ENCODE measurements at regions not wholly inside any gene's neighbourhood (a gene's known extent, or its start where the extent isn't known, plus 50 kb on each side); places are given as distances from the start of the nearest gene placed in this dataset.
"Not testable (repeated sequence)": the region's sequence is repeated elsewhere in the genome, so short reads cannot be mapped to it uniquely, and the experiment has no call there.

DNA sequence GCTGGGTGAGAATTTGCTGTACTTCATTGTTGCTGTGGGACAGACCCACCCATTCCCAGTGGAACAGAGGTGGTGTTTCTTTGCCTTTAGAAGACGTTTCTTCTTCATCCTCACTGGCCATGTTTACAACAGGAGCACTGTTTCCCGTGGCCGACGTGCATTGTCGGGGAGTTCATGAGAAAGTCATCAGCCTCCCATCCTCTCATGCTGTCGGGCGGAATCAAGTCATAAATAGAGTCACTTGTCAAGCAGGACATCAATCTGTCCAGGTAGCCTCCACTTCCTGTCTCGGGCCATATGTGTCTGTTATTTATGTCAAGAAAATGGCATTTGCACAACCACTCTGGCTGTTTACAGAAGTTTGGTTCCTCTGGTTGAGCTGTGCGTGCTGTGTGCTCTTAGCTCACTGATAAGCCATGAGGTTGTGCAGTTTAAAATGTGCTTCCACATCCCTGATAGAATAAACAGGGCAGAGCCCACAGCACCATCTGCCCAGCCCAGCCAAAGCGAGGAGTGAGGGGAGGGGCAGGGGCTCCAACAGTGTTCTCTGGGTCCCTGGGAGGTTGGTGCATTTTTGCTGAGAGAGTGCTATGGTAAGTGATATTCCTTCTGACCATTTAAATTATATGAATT lies 401.9 kb upstream of the IRX2 start:
- no peak for DNase-seq (ENCODE audit: low spot score in 2 of 2)
- WGBS, 2 donors: 58 to 73% methylated on average over 10 of the region's 10 CpGs
- intact Hi-C loops (cut with DNase I; ENCODE audit: low total_unique reads): no loop called here
- H3K4me3 ChIP-seq (ENCODE audit: low read depth, poor library complexity, severe bottlenecking): no peak overlapping the region
- TF ChIP-seq, protein P1, sequence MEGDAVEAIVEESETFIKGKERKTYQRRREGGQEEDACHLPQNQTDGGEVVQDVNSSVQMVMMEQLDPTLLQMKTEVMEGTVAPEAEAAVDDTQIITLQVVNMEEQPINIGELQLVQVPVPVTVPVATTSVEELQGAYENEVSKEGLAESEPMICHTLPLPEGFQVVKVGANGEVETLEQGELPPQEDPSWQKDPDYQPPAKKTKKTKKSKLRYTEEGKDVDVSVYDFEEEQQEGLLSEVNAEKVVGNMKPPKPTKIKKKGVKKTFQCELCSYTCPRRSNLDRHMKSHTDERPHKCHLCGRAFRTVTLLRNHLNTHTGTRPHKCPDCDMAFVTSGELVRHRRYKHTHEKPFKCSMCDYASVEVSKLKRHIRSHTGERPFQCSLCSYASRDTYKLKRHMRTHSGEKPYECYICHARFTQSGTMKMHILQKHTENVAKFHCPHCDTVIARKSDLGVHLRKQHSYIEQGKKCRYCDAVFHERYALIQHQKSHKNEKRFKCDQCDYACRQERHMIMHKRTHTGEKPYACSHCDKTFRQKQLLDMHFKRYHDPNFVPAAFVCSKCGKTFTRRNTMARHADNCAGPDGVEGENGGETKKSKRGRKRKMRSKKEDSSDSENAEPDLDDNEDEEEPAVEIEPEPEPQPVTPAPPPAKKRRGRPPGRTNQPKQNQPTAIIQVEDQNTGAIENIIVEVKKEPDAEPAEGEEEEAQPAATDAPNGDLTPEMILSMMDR (IDR thresholded peaks at IDR 0.05): no peak
- no peak for TF ChIP-seq POLR2A (IDR thresholded peaks at IDR 0.05)

DNA sequence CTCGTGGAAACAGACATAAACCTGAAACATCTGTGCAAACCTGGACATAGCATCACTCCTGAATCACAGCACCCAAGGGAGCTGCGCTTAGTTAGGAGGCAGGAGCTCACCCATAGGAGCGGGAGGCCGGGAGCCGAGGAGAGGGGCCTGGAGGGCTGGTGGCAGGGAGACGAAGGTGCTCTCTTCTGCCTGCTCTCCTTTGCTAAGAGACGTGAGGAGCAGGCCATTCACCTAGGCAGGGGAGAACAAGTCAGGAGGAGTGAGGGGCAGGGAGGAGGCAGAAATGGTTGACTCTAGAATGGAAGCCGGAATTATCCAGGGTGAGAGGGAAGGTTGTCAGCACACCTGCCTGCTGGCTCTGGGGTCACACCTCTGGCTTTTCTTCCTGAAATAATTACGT lies 398.4 kb upstream of the IRX2 start:
- intact Hi-C loops (cut with DNase I; ENCODE audit: low total_unique reads): no loop called here
- no peak for DNase-seq (ENCODE audit: low spot score in 2 of 2)
- 88 to 92% methylated on average over 9 of the region's 9 CpGs for WGBS, 2 donors
- no peak overlapping the region for H3K4me3 ChIP-seq (ENCODE audit: low read depth, poor library complexity, severe bottlenecking)
- TF ChIP-seq POLR2A (IDR thresholded peaks at IDR 0.05): no peak
- TF ChIP-seq, protein P1 (IDR thresholded peaks at IDR 0.05): no peak

DNA sequence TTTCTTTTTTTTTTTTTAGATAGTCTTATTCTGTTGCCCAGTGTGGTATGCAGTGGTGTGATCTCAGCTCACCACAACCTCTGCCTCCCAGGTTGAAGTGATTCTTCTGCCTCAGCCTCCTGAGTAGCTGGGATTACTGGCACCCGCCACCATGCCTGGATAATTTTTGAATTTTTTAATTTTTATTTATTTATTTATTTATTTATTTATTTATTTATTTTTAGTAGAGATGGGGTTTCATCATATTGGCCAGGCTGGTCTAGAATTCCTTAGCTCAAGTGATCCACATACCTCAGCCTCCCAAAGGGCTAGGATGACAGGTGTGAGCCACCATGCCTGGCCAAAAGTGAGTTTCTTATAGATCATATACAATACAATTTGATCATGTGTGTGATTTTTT lies 395.9 kb upstream of the IRX2 start:
- DNase-seq (ENCODE audit: low spot score in 2 of 2); intact Hi-C loops (cut with DNase I; ENCODE audit: low total_unique reads); H3K4me3 ChIP-seq (ENCODE audit: low read depth, poor library complexity, severe bottlenecking): not testable (repeated sequence)
- WGBS, 2 donors: 96 to 100% methylated on average over 1 of the region's 1 CpG

DNA sequence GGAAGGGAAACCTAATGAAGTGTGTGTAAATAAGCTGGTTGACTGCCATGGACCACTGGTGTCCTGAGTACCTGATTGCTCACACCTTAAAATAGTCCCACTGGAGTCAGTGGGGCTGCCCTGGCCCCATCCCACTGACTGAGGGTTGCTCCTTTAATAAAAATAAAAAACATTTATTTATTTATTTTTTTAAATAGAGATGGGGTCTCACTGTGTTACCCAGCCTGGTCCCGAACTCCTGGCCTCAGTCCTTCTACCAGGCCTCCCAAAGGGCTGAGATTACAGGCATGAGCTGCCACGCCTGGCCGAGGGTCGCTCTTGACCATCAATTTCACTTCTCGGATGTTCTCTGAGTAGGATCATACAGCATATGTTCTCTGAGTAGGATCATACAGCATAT lies 394.2 kb upstream of the IRX2 start:
- TF ChIP-seq, protein P1 (IDR thresholded peaks at IDR 0.05): no peak
- no peak for TF ChIP-seq POLR2A (IDR thresholded peaks at IDR 0.05)
- intact Hi-C loops (cut with DNase I; ENCODE audit: low total_unique reads): no loop called here
- WGBS, 2 donors: 96% methylated on average over 5 of the region's 5 CpGs
- no peak for DNase-seq (ENCODE audit: low spot score in 2 of 2)
- H3K4me3 ChIP-seq (ENCODE audit: low read depth, poor library complexity, severe bottlenecking): no peak overlapping the region

DNA sequence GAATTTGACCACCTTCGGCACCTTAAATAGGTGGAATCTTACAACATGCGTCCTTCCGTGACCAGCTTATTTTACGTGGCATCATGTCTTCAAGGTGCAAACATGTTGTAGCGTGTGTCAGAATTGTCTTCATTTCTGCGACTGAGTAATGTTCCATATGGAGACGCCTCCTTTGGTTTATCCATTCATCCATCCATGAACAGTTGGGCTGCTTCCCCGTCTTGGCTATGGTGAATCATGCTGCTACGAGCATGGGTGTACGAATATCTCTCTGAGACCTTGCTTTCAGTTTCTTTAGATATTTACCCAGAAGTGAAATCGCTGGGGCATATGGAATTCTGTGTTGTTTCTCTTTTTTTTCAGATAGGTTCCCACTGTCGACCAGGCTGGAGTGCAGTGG lies 391.9 kb upstream of the IRX2 start:
- WGBS, 2 donors: 91 to 96% methylated on average over 12 of the region's 12 CpGs
- intact Hi-C loops (cut with DNase I; ENCODE audit: low total_unique reads): no loop called here
- DNase-seq (ENCODE audit: low spot score in 2 of 2): no peak
- TF ChIP-seq, protein P1 (IDR thresholded peaks at IDR 0.05): no peak
- TF ChIP-seq POLR2A (IDR thresholded peaks at IDR 0.05): no peak
- no peak overlapping the region for H3K4me3 ChIP-seq (ENCODE audit: low read depth, poor library complexity, severe bottlenecking)

DNA sequence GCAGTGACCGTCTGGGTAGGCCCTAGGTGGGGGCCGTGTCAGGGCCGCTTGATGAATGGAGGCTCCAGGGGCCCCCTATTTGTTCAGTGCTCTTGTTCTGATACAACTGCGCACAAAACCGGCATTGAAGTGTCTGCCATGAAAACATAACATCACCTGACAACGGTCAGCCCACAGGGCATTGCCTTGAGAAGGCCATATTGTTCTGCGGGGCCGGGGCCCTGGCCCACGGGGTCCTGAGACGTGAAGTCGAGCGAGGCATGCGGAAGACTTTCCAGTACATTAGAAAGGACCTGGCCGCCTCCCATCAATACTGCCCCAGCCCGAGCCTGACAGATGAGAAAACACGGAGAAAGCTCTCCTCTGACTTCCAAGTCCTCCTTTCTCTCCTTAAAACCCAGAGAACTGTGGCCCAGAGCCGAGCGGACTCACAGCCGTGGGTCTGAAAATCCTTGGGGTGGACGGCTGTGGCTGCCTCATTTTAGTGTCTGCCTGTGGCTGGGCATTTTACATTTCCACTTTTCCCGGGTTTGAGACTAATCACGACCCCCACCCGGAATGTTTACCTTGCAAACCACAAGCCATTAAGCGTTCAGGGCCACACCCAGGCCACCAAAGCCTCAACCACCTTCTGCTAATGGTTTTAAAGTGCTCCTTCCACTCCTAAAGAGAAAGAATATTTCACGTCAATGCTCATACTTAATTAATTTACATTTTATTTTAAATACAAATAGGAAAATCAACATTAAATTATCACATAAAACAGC lies 391.0 kb upstream of the IRX2 start:
- 81 to 87% methylated on average over 25 of the region's 25 CpGs for WGBS, 2 donors
- no peak for DNase-seq (ENCODE audit: low spot score in 2 of 2)
- TF ChIP-seq POLR2A (IDR thresholded peaks at IDR 0.05): no peak
- TF ChIP-seq, protein P1 (IDR thresholded peaks at IDR 0.05): no peak
- intact Hi-C loops (cut with DNase I; ENCODE audit: low total_unique reads): no loop called here
- H3K4me3 ChIP-seq (ENCODE audit: low read depth, poor library complexity, severe bottlenecking): no peak overlapping the region

Data from lower leg skin (tissue), 4 donors.